Ishikawa (cell line): ENCODE measurements at regions not wholly inside any gene's neighbourhood (a gene's known extent, or its start where the extent isn't known, plus 50 kb on each side); places are given as distances from the start of the nearest gene placed in this dataset.

ENCODE experiments used
- CEBPB ChIP-seq: IDR thresholded peaks from 2 replicates; pipeline ENCODE4 v1.6.1; 2012
- CREB1 ChIP-seq: IDR thresholded peaks from 2 replicates; pipeline ENCODE4 v1.6.1; 2012; ENCODE audit warnings: low read depth
- EGR1 ChIP-seq: IDR thresholded peaks from 2 replicates; pipeline ENCODE4 v1.6.1; 2012
- EP300 ChIP-seq: IDR thresholded peaks from 2 replicates; pipeline ENCODE4 v1.6.1; 2012; ENCODE audit warnings: borderline replicate concordance
- FOXM1 ChIP-seq: IDR thresholded peaks from 2 replicates; pipeline ENCODE4 v1.6.1; 2012; ENCODE audit warnings: low read depth, borderline replicate concordance
- NFIC ChIP-seq: IDR thresholded peaks from 2 replicates; pipeline ENCODE4 v1.6.1; 2012
- RAD21 ChIP-seq: IDR thresholded peaks from 2 replicates; pipeline ENCODE4 v1.6.1; 2012; ENCODE audit warnings: low read depth
- TAF1 ChIP-seq: IDR thresholded peaks from 2 replicates; pipeline ENCODE4 v1.6.1; 2012; ENCODE audit warnings: low read depth, mild to moderate bottlenecking
- TCF12 ChIP-seq: IDR thresholded peaks from 2 replicates; pipeline ENCODE4 v1.6.1; 2012; ENCODE audit warnings: low read depth
- TEAD4 ChIP-seq: IDR thresholded peaks from 2 replicates; pipeline ENCODE4 v1.6.1; 2012
- USF1 ChIP-seq: IDR thresholded peaks from 2 replicates; pipeline ENCODE4 v1.6.1; 2012
- YY1 ChIP-seq: IDR thresholded peaks from 2 replicates; pipeline ENCODE4 v1.6.1; 2012; ENCODE audit warnings: low read depth
- ZBTB7A ChIP-seq: IDR thresholded peaks from 2 replicates; pipeline ENCODE4 v1.6.1; 2012; ENCODE audit warnings: low read depth
- TF ChIP-seq, protein P1 (sequence below): IDR thresholded peaks from 2 replicates; pipeline ENCODE4 v1.6.1; 2012
- TF ChIP-seq, protein P2 (sequence below): IDR thresholded peaks from 2 replicates; pipeline ENCODE4 v1.6.1; 2012; ENCODE audit warnings: low read depth, mild to moderate bottlenecking

DNA sequence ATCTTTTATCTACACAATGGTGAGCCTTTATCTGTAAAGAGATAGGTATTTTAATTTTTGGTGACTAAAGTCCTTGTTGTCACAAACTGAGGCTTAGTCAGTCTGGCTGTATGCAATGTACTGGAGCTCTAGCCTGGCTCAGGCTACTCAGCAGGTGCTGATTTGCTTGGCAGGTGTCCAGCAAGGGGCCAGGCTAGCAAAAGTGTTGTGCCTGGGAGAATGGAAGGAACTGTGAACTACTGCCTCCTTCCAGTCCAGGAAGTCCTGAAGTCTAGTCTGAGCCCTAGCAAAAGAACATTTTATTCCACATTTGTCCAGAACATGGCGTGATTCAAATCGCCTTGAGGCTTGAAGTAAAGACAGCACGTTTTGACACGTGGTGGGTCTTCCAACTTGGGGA, 260.5 kb downstream of the CCDC85A start:
- no peak for TF ChIP-seq TAF1
- no peak for TF ChIP-seq YY1
- TF ChIP-seq, protein P1, sequence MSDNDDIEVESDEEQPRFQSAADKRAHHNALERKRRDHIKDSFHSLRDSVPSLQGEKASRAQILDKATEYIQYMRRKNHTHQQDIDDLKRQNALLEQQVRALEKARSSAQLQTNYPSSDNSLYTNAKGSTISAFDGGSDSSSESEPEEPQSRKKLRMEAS = no peak
- TF ChIP-seq TEAD4 = no peak
- no peak for TF ChIP-seq TCF12
- TF ChIP-seq CREB1 = no peak
- TF ChIP-seq NFIC = peak; percentile 56
- TF ChIP-seq RAD21 = no peak

DNA sequence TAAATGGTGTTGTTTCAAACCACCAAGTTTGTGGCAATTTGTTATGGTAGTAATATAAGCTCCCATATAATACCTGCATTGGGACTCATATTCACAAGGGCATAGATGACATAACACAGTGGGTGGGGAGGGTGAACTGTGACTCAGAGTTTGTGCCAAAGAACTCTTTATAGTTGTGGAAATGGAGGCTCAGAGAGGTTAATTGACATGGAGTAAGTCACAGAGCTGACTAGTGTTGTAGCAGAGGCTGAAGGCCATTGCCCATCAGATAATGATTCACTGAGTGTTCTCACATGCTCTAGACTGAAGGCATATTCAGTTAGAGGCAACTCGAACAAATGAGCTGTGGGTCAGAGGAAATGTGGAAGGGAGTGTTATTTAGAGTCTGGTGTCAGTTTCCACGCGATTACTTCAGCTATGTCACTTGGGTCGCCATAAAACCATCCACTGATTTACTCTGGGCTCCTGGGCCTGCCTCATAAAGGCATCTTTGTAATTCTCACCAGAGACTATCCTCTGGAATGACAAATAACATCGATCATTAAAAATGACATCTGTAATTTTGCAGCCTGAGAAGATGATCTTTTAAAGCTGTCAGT, 264.7 kb downstream of the CCDC85A start:
- no peak for TF ChIP-seq USF1
- TF ChIP-seq CREB1 = no peak
- TF ChIP-seq, protein P2, sequence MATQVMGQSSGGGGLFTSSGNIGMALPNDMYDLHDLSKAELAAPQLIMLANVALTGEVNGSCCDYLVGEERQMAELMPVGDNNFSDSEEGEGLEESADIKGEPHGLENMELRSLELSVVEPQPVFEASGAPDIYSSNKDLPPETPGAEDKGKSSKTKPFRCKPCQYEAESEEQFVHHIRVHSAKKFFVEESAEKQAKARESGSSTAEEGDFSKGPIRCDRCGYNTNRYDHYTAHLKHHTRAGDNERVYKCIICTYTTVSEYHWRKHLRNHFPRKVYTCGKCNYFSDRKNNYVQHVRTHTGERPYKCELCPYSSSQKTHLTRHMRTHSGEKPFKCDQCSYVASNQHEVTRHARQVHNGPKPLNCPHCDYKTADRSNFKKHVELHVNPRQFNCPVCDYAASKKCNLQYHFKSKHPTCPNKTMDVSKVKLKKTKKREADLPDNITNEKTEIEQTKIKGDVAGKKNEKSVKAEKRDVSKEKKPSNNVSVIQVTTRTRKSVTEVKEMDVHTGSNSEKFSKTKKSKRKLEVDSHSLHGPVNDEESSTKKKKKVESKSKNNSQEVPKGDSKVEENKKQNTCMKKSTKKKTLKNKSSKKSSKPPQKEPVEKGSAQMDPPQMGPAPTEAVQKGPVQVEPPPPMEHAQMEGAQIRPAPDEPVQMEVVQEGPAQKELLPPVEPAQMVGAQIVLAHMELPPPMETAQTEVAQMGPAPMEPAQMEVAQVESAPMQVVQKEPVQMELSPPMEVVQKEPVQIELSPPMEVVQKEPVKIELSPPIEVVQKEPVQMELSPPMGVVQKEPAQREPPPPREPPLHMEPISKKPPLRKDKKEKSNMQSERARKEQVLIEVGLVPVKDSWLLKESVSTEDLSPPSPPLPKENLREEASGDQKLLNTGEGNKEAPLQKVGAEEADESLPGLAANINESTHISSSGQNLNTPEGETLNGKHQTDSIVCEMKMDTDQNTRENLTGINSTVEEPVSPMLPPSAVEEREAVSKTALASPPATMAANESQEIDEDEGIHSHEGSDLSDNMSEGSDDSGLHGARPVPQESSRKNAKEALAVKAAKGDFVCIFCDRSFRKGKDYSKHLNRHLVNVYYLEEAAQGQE = no peak
- no peak for TF ChIP-seq FOXM1
- no peak for TF ChIP-seq EP300
- TF ChIP-seq NFIC = no peak
- no peak for TF ChIP-seq CEBPB
- TF ChIP-seq EGR1 = no peak
- TF ChIP-seq TCF12 = no peak
- TF ChIP-seq YY1 = no peak
- no peak for TF ChIP-seq TEAD4
- no peak for TF ChIP-seq ZBTB7A
- TF ChIP-seq, protein P1 = no peak
- no peak for TF ChIP-seq TAF1

GRCh38 chr2:56449002-56449431, 265.2 kb downstream of the CCDC85A start:
- TF ChIP-seq EP300 = no peak
- TF ChIP-seq NFIC = no peak
- TF ChIP-seq ZBTB7A = no peak
- TF ChIP-seq TEAD4 = no peak
- TF ChIP-seq YY1 = no peak
- no peak for TF ChIP-seq CEBPB
- TF ChIP-seq EGR1 = no peak
- TF ChIP-seq, protein P2 = no peak
- TF ChIP-seq TCF12 = no peak

GRCh38 chr2:56449449-56449860, 265.7 kb downstream of the CCDC85A start:
- no peak for TF ChIP-seq USF1

DNA sequence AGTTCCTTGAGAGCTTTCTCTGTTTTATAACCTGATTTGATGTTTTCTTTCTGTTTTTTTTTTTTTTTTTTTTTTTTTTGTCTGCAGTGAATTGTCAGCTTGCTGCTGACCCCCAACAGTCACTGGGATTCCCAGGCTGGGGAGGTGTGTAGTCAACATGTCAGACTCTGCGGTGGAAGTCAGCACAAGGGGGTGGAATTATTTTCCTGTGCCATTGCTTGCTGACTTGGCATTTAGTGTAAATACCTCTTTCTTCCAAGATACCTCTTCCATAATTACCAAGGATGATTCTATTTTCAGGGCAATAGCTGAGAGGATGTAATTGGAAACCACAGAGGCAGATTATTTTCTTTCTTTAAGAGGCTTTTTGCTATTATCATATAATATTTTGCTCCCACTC, 266.3 kb downstream of the CCDC85A start:
- TF ChIP-seq FOXM1 (no peak), TEAD4 (no peak), YY1 (no peak), EGR1 (no peak), EP300 (no peak), CREB1 (no peak), CEBPB (no peak), TAF1 (no peak), USF1 (no peak), NFIC (no peak), RAD21 (no peak), TCF12 (no peak), ZBTB7A (no peak)
- TF ChIP-seq, protein P1 = no peak
- TF ChIP-seq, protein P2 = no peak
